ELR (cell line): ENCODE measurements at regions not wholly inside any gene's neighbourhood (a gene's known extent, or its start where the extent isn't known, plus 50 kb on each side); places are given as distances from the start of the nearest gene placed in this dataset.
"Not testable (repeated sequence)": the region's sequence is repeated elsewhere in the genome, so short reads cannot be mapped to it uniquely, and the experiment has no call there.

Source experiments
- DNase-seq: peaks from one replicate; pipeline ENCODE4 v3.0.0-alpha.2; 2015; ENCODE audit warnings: low read depth

DNA sequence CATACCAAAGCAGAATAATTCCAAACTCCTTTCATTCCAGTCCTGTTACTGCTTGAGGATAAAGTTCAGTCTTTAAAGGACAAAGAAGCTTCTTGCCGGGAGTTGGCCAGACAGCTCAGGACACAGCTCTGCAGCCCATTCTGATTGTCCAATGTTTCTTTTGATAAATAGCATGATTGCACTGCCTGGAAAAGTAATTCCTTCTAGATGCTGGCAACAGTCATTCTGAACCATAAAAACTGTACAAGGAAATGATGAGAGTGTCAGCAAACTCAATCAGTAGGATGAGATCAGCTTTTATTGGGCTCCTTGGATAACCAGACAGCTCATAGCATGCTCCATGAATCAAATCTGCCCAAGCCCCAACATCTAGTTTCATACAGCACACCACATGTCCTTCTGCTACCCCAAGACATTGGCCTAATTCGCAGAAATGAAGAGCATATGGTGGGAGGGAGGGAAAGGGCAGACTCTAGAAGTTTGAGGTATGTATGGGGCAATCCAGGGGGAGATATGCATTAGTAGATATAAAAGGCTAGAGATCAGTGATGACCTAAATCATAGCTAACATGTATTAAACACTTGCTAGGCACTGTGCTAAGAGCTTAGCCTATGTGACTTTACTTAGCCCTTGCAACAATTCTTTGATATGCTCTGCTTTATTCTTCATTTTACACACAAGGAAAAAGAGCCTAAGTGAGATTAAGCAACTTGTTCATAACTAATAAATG lies 219.9 kb upstream of the NREP start:
- no peak for DNase-seq

DNA sequence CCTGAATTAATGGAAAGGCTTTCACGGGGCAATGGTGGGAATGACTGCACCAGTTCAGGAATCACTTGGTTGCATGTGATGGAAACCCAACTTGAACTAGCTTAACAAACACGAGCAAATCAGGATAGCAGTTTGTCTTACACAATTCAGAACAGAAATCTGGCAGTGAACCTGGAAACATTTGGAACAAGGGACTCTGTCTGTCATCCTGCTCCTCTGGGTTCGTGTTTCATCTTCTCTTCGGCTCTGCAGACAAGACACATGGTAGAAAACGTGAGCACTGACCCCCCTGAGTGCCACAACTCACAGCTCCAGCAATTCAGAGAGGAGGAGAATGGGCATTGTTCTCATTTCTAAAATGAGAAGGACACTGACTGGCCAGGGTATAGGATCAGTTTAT lies 218.1 kb upstream of the NREP start:
- DNase-seq: no peak

DNA sequence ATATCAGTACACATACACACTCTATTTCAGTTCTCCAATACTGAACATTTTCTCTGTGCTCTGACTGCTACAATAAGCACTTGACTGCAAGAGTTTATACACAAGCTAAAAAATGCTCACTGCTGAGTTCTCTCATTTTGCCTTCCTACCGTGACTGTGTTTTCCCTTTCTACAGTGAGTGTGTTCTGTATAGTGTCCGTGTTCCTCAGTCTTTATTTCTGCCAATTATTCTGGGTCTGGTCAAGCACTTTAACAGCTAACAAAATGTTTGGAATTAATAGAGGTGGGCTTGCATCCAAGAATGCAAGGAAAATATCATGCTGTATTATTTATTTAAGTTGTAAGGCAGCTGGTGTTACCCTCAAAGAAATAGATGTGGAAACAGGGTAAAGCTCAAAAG lies 217.0 kb upstream of the NREP start:
- DNase-seq: no peak

DNA sequence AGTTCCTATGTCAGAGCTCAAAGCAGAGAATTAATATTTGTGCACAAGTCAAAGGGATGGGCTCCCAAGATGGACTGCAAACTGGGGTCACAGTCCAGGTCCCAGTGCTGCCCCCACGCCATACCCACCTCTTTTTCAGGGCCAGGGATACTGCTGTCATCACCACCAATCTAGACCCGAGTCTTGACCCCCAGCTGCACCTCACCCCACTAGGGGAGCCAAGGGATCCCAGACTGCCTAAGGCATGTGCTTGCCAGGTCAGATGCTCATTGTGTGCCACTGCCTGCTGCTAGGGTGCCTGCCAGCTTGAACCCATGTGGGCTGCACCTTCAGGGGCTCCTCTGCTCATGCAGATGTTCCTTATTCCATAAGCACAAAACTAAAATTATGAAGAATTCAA lies 215.6 kb upstream of the NREP start:
- DNase-seq: no peak

DNA sequence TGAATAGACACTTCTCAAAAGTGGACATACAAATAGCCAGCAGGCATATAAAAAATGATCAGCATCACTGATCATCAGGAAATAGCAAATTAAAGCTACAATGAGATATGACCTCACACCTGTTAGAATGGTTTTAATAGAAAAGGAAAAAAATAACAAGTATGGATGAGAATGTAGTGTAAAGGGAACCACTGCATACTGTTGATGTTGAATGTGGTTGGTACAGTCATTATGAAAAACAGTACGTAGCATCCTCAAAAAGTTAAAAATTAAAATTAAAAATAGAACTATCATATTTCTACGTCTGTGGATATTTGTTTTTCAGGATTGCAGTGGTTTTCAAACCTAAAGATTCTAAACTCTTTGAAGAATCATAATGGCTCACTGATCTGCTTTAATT lies 215.1 kb upstream of the NREP start:
- DNase-seq: no peak

DNA sequence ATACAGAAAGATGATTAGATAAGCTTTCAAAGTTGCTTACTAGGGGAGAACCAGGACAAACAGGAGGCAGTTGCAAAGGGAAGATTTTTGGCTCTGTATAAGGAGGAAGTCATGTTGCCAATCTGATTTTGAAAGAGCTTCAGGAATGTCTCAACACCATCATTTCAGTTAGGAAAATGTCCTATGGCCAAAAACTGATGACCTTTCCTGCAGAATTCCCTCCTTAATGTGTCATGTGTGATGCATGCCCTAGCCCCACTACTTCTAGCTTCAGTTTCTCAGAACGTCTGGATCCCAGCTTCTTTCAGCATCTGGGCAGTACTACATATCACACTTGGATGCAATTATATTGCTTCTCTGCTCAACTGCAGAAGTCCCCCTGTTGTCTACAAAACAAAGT lies 211.5 kb upstream of the NREP start:
- no peak for DNase-seq

DNA sequence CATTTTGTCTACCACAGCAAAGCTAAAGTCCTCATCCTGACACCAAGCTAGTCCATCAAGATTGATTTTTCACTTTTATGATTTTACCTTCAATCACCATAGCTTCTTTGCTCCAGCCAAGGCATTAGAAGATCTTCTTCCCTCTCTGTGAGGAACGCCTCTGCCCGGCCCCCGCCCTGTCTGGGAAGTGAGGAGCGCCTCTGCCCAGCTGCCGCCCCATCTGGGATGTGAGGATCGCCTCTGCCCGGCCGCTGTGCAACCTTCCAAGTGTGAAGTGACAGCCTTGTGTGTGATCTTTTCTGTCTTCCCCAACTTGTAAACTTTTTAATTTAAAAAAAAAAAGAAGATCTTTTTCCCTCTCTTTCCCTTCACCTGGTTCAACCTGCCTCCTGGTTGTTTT lies 210.5 kb upstream of the NREP start:
- DNase-seq: no peak

DNA sequence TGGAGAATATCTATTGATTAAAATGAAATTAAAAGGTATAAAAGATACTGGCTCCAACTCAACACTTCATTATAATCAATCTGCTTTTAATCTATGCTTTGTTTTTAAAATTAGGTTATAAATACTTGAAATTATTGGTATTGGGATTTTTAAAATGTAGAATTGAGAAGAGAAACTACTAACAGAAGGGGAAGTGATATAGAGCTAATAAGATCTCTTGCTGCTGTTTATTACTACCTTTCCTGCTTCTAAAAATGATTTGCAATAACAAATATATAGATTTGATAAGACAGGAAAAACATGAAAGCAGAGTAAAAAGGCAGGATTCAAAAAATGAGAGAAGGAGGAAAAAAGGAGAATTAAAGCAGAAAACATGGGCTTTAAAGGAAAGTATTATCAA lies 209.3 kb upstream of the NREP start:
- DNase-seq: no peak

DNA sequence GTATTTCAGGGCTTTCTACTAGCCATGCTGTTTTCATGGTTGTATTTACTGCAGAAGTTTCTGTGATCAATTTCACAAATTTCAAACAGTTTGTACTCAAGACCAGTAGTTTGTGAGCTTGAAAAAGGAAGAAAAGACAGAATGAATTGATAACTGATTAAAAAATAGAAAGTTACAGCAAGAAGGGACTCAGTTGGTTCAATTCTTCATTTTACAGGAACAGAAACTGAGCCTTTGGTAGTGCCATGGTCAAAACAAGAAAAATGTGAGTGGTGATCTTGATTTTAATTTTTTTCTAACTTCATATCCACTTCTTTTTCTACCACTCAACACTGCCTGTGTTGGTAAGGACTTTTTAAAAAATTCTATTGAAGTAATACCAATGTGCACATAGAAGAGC lies 206.6 kb upstream of the NREP start:
- no peak for DNase-seq

DNA sequence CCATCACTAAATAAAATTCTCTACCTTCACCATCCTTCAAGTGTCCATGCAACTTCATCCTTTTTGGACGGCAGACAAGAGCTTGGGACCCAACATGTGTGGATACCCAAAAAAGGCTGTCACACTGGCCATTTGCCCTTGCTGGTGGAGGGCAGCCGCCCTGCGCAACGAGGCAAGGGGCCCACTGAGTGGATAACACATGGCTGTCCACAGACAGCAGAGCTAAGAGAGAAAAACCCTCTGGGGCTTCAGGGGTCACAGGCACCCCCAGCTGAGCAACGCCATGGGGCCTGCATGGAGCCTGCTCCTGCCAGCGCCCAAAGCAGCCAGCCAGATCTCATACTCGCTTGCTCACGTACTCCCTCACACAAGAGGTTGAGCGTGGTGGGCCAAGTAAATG lies 205.9 kb upstream of the NREP start:
- DNase-seq: no peak

DNA sequence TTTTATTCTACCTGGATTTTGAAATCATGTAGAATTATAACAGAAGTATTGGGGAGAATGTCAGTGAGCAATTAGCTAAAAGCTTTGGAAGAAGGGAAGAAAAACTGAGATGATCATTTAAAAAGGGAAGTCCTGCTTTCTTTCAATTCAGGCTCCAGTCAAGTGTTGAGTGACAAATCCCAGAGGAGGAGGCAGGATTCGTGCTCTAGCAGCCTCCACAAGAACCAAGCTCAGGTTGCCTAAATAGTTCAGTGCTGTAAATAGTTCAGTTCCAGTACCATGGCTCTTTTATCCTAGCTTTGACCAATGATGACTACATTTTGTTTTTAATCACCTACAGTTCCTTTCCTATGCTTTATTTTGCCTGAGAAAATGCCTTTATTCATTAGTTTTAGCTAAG lies 204.9 kb upstream of the NREP start:
- no peak for DNase-seq

DNA sequence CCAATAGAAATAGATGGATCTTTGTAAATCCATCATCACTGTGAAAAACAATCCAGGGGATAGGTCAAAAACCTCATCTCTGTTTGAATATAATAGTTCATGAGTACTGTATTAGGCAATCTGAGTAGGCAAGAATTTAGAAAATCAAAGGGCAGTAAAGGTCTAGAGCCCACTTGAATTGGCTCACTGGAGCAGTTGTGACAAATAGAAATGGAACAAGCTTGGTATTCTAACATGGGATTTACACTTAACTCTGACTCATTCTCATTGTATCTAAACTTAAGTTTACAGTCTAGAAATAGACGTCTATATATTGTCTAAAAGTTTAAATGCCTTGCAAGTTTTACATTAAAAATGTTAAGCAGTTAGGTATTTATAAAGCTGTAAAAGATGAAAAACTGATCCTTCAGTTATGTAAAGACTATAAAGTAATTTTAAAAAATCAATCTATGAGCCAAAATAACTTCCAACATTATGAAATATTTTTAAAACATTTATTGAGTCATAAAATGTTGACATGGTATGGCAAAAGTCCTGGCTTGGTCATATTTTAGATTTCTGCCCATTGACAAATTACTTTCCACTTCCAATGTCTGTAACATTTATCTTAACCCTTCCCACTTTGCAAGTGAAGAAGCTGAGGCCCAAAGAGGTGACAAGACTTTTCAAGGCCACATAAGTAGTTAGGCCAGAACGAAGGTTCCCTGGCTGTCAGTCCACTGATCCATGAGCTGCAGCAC lies 203.7 kb upstream of the NREP start:
- peak; percentile 63 for DNase-seq

DNA sequence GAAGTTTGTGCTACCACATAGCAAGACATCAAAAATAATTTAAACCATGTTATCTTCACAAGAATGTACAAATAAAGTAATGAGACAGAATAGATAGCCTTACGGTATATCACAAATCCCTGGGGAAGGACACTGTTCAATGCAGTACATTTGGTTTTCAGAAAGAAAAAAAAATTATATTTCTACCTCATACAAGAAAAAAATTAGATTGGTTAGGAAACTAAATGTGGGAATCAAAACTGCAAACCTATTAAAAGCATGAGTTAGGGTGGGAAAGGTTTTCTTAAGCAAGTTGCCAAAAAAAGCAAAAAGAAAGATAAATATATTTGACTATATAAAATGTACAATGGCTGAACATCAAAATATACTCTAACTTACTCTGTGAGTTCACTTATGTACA lies 201.9 kb upstream of the NREP start:
- no peak for DNase-seq

DNA sequence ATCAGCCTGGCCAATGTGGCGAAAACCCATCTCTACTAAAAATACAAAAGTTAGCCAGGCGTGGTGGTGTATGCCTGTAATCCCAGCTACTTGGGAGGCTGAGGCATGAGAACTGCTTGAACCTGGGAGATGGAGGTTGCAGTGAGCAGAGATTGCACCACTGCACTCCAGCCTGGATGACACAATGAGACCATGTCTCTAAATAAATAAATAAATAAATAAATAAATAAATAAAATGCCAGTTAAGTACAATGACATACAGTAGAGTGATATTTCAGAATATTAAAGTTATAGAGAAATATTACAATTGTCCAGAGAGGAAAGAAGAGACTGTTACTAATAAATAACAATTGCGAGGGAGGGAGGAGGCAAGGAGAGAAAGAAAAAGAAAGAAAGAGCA lies 199.8 kb upstream of the NREP start:
- not testable (repeated sequence) for DNase-seq

DNA sequence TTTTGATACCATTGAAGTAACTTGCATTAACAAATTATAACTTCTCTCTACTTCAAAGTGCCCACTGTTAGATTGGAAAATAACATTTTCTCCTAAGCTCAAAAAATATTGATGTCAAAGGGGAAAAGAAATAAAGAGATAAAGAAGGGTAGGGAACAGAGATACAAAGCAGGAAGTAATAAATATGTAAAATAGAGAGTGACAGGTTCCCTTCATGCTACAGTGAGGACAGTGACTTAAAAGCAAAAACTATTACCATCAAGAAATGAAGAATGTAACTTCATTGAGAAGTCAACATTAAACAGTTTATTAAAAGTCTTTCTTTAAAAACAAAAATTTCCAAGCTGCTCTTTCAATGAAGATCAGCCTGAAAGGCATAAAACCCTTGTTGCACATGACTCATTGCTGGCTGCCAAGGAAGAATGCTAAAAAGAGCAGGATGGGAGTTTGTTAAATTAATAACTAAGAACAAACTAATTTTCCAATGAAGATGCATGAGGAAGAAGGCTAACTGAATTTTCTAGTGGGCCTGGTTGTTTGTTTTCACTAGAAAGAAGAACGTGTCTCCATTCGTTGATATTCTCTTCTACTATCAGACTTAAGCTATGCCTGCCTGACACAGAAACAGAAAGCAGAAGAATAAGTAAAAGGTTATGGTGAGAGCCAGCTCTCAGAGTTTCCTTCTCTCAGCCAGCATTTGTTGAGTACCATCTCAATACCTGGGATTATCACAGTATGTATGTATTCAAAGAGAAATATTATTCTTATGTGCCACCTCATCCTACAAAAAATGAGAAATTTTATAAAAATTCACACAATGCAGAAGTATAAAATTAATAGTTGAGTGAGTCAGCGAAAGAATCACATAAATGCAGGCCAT lies 197.8 kb upstream of the NREP start:
- DNase-seq: peak; percentile 48

DNA sequence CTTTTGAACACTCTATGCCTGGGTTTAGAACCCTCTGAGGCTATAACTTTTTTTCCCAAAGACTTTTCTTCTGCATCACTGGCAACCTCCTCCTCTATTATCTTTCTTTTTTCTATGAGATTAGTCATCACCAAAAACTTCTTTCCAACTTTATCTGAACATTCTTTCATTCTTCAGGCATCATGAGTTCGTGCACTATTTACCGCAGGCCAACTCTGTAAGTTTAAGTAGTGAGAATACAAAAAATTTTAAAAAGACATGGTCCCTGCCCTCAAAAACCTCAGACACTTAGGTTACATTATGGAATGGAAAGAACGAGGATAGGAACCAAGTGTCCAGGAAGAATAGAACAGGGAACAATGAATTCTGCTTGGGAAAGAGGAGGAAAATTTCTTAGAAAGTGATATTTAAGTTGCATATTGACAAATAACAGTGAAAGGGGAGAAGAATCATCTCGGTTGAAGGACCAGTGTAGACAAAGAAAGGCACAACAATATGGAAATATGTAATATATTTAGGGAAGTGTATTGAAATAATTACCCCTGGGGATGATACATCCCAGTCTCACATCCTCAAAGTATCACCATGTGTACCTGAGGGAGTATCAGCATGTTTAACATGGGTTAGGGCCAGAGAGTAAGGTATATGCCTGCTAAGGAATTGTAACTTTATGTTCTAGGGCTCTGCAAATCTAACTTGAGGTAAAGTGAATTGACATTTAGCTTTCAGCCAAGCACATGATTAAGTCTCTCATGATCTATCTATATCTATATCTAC lies 196.5 kb upstream of the NREP start:
- peak; percentile 73 for DNase-seq

DNA sequence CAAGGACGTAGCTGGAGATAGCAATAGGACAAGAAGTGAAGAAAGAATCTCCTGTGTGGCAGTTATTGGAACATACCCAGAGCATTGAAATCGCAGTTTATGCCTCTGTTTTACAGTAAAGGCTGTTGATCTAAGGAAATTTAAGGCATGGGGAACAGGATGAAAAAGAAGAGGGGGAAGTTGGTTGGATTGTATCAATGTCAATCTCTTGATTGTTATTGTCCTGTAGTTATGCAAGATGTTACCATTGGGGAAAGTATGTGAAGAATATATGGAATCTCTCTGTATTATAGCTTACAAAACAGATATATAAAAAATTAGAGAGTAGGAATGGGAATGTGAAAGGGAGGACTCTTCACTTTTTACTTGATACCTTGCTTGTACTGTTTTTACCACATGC lies 195.6 kb upstream of the NREP start:
- DNase-seq: no peak

DNA sequence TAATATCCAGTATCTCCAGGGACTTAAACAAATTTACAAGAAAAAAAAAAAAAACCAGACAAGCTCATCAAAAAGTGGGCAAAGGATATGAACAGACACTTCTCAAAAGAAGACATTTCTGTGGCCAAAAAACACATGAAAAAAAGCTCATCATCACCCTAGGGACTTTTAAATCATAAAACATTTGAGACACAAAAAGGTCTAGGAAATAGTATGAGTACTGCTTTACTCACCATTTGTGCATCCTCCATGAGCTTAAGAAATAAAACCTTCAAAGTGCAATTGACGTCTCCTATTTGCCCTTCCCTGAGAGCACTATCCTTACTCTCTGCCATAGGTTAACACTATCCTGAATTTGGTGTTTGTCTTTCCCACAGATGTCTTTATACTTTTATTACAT lies 193.7 kb upstream of the NREP start:
- DNase-seq: peak; percentile 70

DNA sequence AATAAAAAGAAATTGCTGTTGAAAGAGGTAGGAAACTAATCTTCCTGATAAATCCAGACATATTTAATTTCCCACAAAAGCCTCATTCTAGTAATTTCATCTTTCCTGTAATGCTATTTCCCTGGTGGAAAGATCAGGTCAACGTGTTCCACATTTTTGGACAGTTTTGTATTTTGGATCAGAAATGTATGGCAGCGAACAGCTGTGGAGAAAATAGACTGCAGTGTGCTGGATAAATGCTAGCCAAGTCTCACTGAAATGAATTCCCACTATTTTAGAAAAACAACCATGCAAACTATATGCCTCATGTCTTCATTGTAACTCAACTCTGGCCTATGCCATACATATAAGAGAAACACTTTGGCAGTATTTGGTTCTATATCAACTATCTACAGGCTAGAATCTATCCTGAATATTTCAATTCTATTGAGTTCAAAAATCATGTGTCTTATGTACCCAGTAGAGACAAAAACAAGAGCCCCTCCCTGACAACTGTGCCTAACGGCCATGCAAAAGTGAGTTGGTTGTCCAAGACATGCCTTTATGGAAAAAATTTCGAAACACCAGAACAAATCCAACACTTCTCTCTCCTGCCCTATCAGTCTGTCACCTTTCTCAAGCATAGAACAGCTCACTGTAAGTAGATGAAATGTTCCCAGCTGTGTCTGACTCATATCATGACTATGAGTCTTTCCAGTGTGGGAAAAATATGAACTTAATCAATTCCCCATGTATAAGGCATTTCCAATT lies 191.3 kb upstream of the NREP start:
- peak; percentile 90 for DNase-seq

DNA sequence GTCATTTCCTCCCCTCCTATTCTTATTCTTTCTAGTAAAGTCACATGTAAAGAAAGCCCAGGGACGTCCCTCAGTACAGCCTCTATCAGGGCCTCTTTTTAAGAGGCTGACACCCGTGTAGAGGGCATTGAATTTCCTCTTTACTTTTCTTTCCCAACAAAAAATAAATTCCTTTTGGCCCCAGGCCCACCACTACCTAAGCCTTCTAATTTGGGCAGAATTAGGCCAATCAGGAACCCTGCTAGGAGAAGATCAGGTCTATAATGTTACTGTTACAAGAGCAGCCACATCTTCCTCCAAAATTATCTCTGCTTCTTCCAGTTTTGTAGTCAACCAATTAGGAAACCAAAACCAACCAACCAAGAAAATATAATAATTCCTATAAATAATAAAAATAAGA lies 189.6 kb upstream of the NREP start:
- no peak for DNase-seq

DNA sequence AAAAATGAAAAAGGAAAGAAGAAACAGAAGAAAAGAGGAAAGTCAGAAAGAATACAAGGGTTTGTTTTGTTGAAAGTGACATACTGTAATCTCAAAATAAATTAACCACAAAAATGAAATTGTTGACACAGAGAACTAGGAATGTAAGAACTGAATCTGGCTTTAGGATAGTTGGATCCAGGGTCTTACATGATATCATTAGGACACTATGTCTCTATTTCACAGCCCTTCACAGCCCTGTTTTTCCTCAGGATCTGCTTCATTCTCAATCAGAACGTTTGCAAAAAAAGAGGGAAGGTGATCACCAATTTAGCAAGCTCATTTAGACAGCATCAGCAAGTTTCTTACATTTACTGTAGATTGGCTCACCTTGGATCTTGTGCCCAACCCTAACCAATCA lies 188.5 kb upstream of the NREP start:
- no peak for DNase-seq
